ENCODE measurements at regions not wholly inside any gene's neighbourhood (a gene's known extent, or its start where the extent isn't known, plus 50 kb on each side); places are given as distances from the start of the nearest gene placed in this dataset.

DNA sequence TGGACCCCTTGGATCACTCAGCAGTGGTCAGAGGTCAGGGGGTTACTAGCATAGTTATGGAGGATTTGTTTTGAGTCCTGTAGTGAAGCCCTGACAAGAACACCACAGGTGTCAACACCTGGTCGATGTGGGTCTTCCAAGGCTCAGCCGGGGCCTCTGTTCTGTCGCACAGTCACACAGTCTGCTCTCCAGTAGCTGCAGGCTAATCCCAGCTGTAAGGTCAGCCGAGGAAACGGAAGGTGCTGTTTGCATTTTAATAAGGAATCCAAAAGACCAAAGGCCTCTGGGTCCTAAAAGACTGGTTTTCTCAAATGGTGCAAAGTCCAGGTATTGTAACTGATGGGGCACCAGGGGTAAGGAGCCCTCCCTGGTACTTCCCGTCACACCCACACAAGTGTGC is 71.7 kb downstream of the RPLP1 start:
- TF ChIP-seq CTCF (IDR thresholded peaks at IDR 0.05), result no peak
- no peaks in the 10 kb centered on the region for H3K4me1 ChIP-seq
- DNase-seq, result no peak
- H3K4me3 ChIP-seq, result no peak overlapping the region
- intact Hi-C loops (cut with DNase I; ENCODE audit: low total_unique reads), result loop anchor here (5.0 kb wide), 1 partner anchor 128 kb away; no protein-coding TSS in a partner anchor
- no peaks in the 10 kb centered on the region for H3K27me3 ChIP-seq
- no peak overlapping the region for H3K27ac ChIP-seq
- H3K36me3 ChIP-seq, result no peaks in the 10 kb centered on the region
- H3K9me3 ChIP-seq, result peaks cover 0 to 4% (median 0%) of the 10 kb centered on the region in 3 donors

DNA sequence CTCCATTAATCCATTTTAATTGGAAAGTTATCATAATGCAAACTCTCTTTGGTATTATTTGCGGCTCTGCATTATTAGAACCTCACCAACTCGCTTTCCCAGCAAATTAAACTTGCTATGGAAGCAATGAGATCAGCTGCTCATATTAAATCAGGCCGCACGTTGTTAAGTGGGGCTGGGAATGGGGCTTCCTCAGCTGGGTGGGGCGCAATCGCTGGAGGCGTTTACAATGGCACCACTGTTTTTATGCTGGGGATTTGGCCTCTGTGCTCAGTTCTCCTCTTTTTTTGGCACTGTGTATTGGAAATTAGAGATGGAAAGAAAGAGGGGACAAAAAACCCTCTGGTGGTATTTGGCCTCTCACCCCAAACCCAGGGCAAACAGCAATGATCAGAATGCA is 72.2 kb downstream of the RPLP1 start:
- intact Hi-C loops (cut with DNase I; ENCODE audit: low total_unique reads), result loop anchor here (5.0 kb wide), 1 partner anchor 127 kb away; no protein-coding TSS in a partner anchor
- H3K27me3 ChIP-seq, result no peaks in the 10 kb centered on the region

GRCh38 chr15:69525543-69525942 is 72.9 kb downstream of the RPLP1 start:
- TF ChIP-seq CTCF (IDR thresholded peaks at IDR 0.05), result no peak
- Histone ChIP-seq H3K27ac (no peak overlapping the region), H3K4me3 (no peak overlapping the region), H3K27me3 (no peaks in the 10 kb centered on the region), H3K36me3 (no peaks in the 10 kb centered on the region), H3K4me1 (no peaks in the 10 kb centered on the region), H3K9me3 (peaks cover 0 to 4% (median 0%) of the 10 kb centered on the region in 3 donors)
- DNase-seq, result no peak
- intact Hi-C loops (cut with DNase I; ENCODE audit: low total_unique reads), result no loop called here

More for the DNA sequence above, 72.2 kb downstream of the RPLP1 start:
- Histone ChIP-seq H3K4me3 (no peak overlapping the region), H3K9me3 (peaks cover 0 to 4% (median 0%) of the 10 kb centered on the region in 3 donors), H3K4me1 (no peaks in the 10 kb centered on the region), H3K36me3 (no peaks in the 10 kb centered on the region), H3K27ac (no peak overlapping the region)
- DNase-seq, result peak in 1 of 2 donors; percentile 21
- TF ChIP-seq CTCF (IDR thresholded peaks at IDR 0.05), result no peak

DNA sequence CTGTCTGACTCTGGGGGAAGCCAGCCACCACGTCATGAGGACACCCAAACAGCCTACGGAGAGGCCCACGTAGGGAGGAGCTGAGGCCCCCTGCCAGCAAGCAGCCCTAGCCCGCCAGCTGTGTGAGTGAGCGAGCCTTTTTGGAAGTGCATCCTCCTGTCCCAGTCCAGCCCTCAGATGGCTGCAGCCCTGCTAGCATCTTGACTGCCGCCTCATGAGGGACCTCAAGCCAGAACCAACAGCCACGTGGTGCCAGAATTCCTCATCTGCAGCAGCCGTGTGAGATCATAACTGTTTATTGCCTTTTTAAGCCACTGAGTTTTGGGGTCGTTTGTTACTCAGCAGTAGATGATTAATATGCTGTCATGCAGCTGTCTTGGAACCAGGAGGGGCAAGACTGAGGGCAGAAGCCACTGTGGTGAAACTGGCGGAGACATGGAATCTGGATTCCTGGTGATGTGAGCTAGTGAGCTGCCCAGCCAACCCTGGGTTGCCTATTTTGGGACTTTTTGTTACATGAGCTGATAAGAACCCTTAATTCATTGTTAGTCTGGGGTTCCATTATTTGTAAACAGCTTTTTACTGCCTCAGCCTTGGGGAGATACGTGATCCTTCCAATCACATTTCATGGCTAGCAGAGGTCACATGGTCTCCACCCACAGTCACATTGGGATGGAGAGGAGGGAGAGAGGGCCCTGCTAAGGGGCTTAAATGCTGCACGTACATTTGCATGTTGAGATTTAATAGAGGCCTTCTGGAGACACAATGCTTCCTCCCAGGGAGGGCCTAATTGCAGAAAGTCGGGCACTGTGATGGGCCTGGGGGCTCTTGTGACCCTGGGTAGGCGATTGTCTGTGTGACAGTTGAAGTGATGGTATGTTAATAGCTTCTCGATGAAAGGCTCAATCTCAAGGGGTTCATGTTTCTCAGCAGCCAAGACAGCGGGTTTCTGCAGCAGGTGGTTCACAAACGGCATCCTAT is 73.8 kb downstream of the RPLP1 start:
- H3K27me3 ChIP-seq, result no peaks in the 10 kb centered on the region
- H3K4me3 ChIP-seq, result no peak overlapping the region
- TF ChIP-seq CTCF (IDR thresholded peaks at IDR 0.05), result no peak
- peaks cover 0 to 2% (median under 1%) of the 10 kb centered on the region in 4 donors for H3K4me1 ChIP-seq
- intact Hi-C loops (cut with DNase I; ENCODE audit: low total_unique reads), result no loop called here
- H3K36me3 ChIP-seq, result no peaks in the 10 kb centered on the region
- H3K27ac ChIP-seq, result no peak overlapping the region
- peaks cover 0 to 4% (median 0%) of the 10 kb centered on the region in 3 donors for H3K9me3 ChIP-seq
- DNase-seq, result peak in 1 of 2 donors; percentile 33

DNA sequence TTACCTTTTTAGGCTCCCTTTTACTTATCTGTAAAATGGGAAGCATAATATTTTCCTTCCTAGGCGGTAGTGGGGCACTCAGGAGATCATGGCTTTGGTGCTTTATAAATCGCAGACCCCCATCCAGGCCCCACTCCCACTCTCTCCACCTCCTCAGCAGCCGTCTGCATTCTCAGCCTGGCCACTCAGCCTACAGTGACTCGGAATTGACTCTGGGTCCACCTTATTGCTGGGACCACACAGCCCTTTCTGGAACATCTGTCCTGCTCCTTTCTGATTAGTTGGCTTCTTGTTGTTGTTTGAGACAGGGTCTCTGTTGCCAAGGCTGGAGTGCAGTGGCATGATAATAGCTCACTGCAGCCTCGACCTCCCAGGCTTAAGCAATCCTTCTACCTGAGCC is 76.5 kb downstream of the RPLP1 start:
- no peak for TF ChIP-seq CTCF (IDR thresholded peaks at IDR 0.05)
- Histone ChIP-seq H3K4me1 (peaks cover 0 to 12% (median 5%) of the 10 kb centered on the region in 4 donors), H3K36me3 (no peaks in the 10 kb centered on the region), H3K9me3 (peaks cover 0 to 4% (median 0%) of the 10 kb centered on the region in 3 donors), H3K4me3 (no peak overlapping the region), H3K27ac (no peak overlapping the region), H3K27me3 (no peaks in the 10 kb centered on the region)
- intact Hi-C loops (cut with DNase I; ENCODE audit: low total_unique reads), result no loop called here
- peak in 1 of 2 donors; percentile 11 for DNase-seq
